ENCODE measurements at regions not wholly inside any gene's neighbourhood (a gene's known extent, or its start where the extent isn't known, plus 50 kb on each side); places are given as distances from the start of the nearest gene placed in this dataset.

GRCh38 chr9:78866207-78867132, 569.5 kb downstream of the PSAT1 start:
- TF ChIP-seq, protein P1, sequence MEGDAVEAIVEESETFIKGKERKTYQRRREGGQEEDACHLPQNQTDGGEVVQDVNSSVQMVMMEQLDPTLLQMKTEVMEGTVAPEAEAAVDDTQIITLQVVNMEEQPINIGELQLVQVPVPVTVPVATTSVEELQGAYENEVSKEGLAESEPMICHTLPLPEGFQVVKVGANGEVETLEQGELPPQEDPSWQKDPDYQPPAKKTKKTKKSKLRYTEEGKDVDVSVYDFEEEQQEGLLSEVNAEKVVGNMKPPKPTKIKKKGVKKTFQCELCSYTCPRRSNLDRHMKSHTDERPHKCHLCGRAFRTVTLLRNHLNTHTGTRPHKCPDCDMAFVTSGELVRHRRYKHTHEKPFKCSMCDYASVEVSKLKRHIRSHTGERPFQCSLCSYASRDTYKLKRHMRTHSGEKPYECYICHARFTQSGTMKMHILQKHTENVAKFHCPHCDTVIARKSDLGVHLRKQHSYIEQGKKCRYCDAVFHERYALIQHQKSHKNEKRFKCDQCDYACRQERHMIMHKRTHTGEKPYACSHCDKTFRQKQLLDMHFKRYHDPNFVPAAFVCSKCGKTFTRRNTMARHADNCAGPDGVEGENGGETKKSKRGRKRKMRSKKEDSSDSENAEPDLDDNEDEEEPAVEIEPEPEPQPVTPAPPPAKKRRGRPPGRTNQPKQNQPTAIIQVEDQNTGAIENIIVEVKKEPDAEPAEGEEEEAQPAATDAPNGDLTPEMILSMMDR (IDR thresholded peaks at IDR 0.05), result no peak
- TF ChIP-seq EZH2 (IDR thresholded peaks at IDR 0.05), result no peak
- no peak for TF ChIP-seq EZH2phosphoT487 (IDR thresholded peaks at IDR 0.05)
